ENCODE measurements at regions not wholly inside any gene's neighbourhood (a gene's known extent, or its start where the extent isn't known, plus 50 kb on each side); places are given as distances from the start of the nearest gene placed in this dataset.

DNA sequence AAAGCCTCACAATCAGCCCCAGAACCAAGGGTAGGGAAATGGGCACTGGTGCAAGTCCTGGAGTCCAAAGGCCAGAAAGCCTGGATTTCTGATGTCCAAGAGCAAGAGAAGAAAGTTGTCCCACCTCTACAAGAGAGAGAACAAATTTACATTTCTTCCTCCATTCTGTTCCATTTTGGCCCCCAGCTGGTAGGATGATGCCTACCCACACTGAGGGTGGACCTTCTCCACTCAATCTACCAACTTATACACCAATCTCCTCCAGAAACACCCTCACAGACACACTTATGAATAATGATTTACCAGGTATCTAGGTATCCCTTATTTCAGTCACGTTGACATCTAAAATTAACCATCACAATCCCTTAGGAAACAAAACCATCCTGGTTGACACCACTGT is 367.8 kb upstream of the GRIA3 start:
- Histone ChIP-seq H3K27me3 (ENCODE audit: insufficient read depth, low read length) (no peaks in the 10 kb centered on the region), H4K8ac (ENCODE audit: low read depth, low read length) (no peak overlapping the region), H3K9ac (ENCODE audit: low read length) (no peak overlapping the region), H2AFZ (ENCODE audit: insufficient read depth, low read length, poor library complexity) (no peak overlapping the region), H2BK12ac (ENCODE audit: low read length) (no peak overlapping the region), H3K18ac (ENCODE audit: low read length) (no peak overlapping the region), H2BK120ac (ENCODE audit: insufficient read depth, low read length, poor library complexity) (no peak overlapping the region), H2AK5ac (ENCODE audit: low read length) (no peak overlapping the region), H3K4me1 (ENCODE audit: control insufficient read depth in 1 of 2, insufficient read depth in 2 of 2, low read length in 2 of 2) (no peaks in the 10 kb centered on the region), H3K79me1 (ENCODE audit: low read length) (no peaks in the 10 kb centered on the region), H3K4me3 (ENCODE audit: low read depth, low read length) (no peak overlapping the region), H3K14ac (ENCODE audit: low read length) (no peak overlapping the region), H3K79me2 (ENCODE audit: control insufficient read depth, insufficient read depth, low read length, poor library complexity) (no peaks in the 10 kb centered on the region), H3K9me3 (ENCODE audit: insufficient read depth, low read depth, low read length) (no peaks in the 10 kb centered on the region), H3K4me2 (ENCODE audit: low read length) (no peak overlapping the region), H3K36me3 (ENCODE audit: control insufficient read depth in 1 of 2, insufficient read depth in 2 of 2, low read length in 2 of 2) (no peaks in the 10 kb centered on the region), H2BK5ac (ENCODE audit: low read depth, low read length, poor library complexity) (no peak overlapping the region), H4K91ac (ENCODE audit: low read depth, low read length) (no peak overlapping the region), H3K4ac (ENCODE audit: low read depth, low read length) (no peak overlapping the region), H4K12ac (ENCODE audit: low read depth, low read length) (no peak overlapping the region), H3K23ac (ENCODE audit: low read length) (no peak overlapping the region), H3K27ac (ENCODE audit: low read depth, low read length) (no peak overlapping the region)
- DNase-seq = no peak
- WGBS (ENCODE audit: extremely low coverage, insufficient coverage, insufficient read length) = no CpG with 5 or more reads among the region's 1 CpG

- no peaks in the 10 kb centered on the region for H3K36me3 ChIP-seq (ENCODE audit: control insufficient read depth in 1 of 2, insufficient read depth in 2 of 2, low read length in 2 of 2)
- no peak overlapping the region for H3K4ac ChIP-seq (ENCODE audit: low read depth, low read length)
- no peak overlapping the region for H3K23ac ChIP-seq (ENCODE audit: low read length)
- H3K9ac ChIP-seq (ENCODE audit: low read length) = no peak overlapping the region
- no peak overlapping the region for H4K91ac ChIP-seq (ENCODE audit: low read depth, low read length)
- no peak overlapping the region for H2BK5ac ChIP-seq (ENCODE audit: low read depth, low read length, poor library complexity)
- no peaks in the 10 kb centered on the region for H3K79me2 ChIP-seq (ENCODE audit: control insufficient read depth, insufficient read depth, low read length, poor library complexity)
- no peaks in the 10 kb centered on the region for H3K4me1 ChIP-seq (ENCODE audit: control insufficient read depth in 1 of 2, insufficient read depth in 2 of 2, low read length in 2 of 2)
- H3K9me3 ChIP-seq (ENCODE audit: insufficient read depth, low read depth, low read length) = no peaks in the 10 kb centered on the region
- H3K14ac ChIP-seq (ENCODE audit: low read length) = no peak overlapping the region
- H2BK120ac ChIP-seq (ENCODE audit: insufficient read depth, low read length, poor library complexity) = no peak overlapping the region
- H3K4me2 ChIP-seq (ENCODE audit: low read length) = no peak overlapping the region
- H2BK12ac ChIP-seq (ENCODE audit: low read length) = no peak overlapping the region
- no peak overlapping the region for H3K27ac ChIP-seq (ENCODE audit: low read depth, low read length)
- no peak overlapping the region for H4K12ac ChIP-seq (ENCODE audit: low read depth, low read length)
- no CpG with 5 or more reads among the region's 12 CpGs for WGBS (ENCODE audit: extremely low coverage, insufficient coverage, insufficient read length)
- no peak for DNase-seq
- H2AFZ ChIP-seq (ENCODE audit: insufficient read depth, low read length, poor library complexity) = no peak overlapping the region
- H3K27me3 ChIP-seq (ENCODE audit: insufficient read depth, low read length) = no peaks in the 10 kb centered on the region
- H3K4me3 ChIP-seq (ENCODE audit: low read depth, low read length) = no peak overlapping the region
- H3K18ac ChIP-seq (ENCODE audit: low read length) = no peak overlapping the region
- no peaks in the 10 kb centered on the region for H3K79me1 ChIP-seq (ENCODE audit: low read length)
- no peak overlapping the region for H2AK5ac ChIP-seq (ENCODE audit: low read length)
- H4K8ac ChIP-seq (ENCODE audit: low read depth, low read length) = no peak overlapping the region
These were observed 366.6 kb upstream of the GRIA3 start for GRCh38 chrX:122817321-122817955.

DNA sequence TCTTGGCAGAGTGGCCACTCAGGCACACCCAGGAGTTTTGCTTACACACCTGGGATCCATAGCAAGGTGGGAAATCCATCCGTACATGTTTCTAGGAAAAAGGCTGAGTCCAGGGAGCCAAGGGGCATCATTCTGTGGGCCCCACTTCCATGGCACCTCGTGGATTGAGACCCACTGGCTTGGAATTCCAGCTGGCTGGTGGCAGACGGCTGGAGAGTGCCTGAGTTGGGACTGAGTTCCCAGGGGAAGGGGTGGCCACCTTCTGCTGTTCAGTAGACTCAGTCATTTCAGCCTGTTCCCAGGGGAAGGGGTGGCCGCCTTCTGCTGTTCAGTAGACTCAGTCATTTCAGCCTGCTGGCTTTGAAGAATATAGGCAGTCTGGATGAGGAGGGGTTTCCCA is 366.0 kb upstream of the GRIA3 start:
- DNase-seq = no peak
- Histone ChIP-seq H3K36me3 (ENCODE audit: control insufficient read depth in 1 of 2, insufficient read depth in 2 of 2, low read length in 2 of 2) (no peaks in the 10 kb centered on the region), H3K9me3 (ENCODE audit: insufficient read depth, low read depth, low read length) (no peaks in the 10 kb centered on the region), H2BK120ac (ENCODE audit: insufficient read depth, low read length, poor library complexity) (no peak overlapping the region), H3K4me3 (ENCODE audit: low read depth, low read length) (no peak overlapping the region), H3K9ac (ENCODE audit: low read length) (no peak overlapping the region), H3K14ac (ENCODE audit: low read length) (no peak overlapping the region), H4K12ac (ENCODE audit: low read depth, low read length) (no peak overlapping the region), H3K27ac (ENCODE audit: low read depth, low read length) (no peak overlapping the region), H3K4me2 (ENCODE audit: low read length) (no peak overlapping the region), H4K8ac (ENCODE audit: low read depth, low read length) (no peak overlapping the region), H4K91ac (ENCODE audit: low read depth, low read length) (no peak overlapping the region), H3K4ac (ENCODE audit: low read depth, low read length) (no peak overlapping the region), H2AFZ (ENCODE audit: insufficient read depth, low read length, poor library complexity) (no peak overlapping the region), H3K4me1 (ENCODE audit: control insufficient read depth in 1 of 2, insufficient read depth in 2 of 2, low read length in 2 of 2) (no peaks in the 10 kb centered on the region), H3K79me2 (ENCODE audit: control insufficient read depth, insufficient read depth, low read length, poor library complexity) (no peaks in the 10 kb centered on the region), H2BK5ac (ENCODE audit: low read depth, low read length, poor library complexity) (no peak overlapping the region), H3K18ac (ENCODE audit: low read length) (no peak overlapping the region), H2BK12ac (ENCODE audit: low read length) (no peak overlapping the region), H3K79me1 (ENCODE audit: low read length) (no peaks in the 10 kb centered on the region), H2AK5ac (ENCODE audit: low read length) (no peak overlapping the region), H3K27me3 (ENCODE audit: insufficient read depth, low read length) (no peaks in the 10 kb centered on the region), H3K23ac (ENCODE audit: low read length) (no peak overlapping the region)
- no CpG with 5 or more reads among the region's 4 CpGs for WGBS (ENCODE audit: extremely low coverage, insufficient coverage, insufficient read length)

- H3K27me3 ChIP-seq (ENCODE audit: insufficient read depth, low read length) = no peaks in the 10 kb centered on the region
- no peak for DNase-seq
- no peak overlapping the region for H3K18ac ChIP-seq (ENCODE audit: low read length)
- H3K4ac ChIP-seq (ENCODE audit: low read depth, low read length) = no peak overlapping the region
- H4K12ac ChIP-seq (ENCODE audit: low read depth, low read length) = no peak overlapping the region
- no peak overlapping the region for H3K9ac ChIP-seq (ENCODE audit: low read length)
- no peak overlapping the region for H4K91ac ChIP-seq (ENCODE audit: low read depth, low read length)
- H3K36me3 ChIP-seq (ENCODE audit: control insufficient read depth in 1 of 2, insufficient read depth in 2 of 2, low read length in 2 of 2) = no peaks in the 10 kb centered on the region
- no peak overlapping the region for H3K14ac ChIP-seq (ENCODE audit: low read length)
- no peaks in the 10 kb centered on the region for H3K79me2 ChIP-seq (ENCODE audit: control insufficient read depth, insufficient read depth, low read length, poor library complexity)
- no peak overlapping the region for H2BK12ac ChIP-seq (ENCODE audit: low read length)
- H3K79me1 ChIP-seq (ENCODE audit: low read length) = no peaks in the 10 kb centered on the region
- H2BK120ac ChIP-seq (ENCODE audit: insufficient read depth, low read length, poor library complexity) = no peak overlapping the region
- WGBS (ENCODE audit: extremely low coverage, insufficient coverage, insufficient read length) = no CpG with 5 or more reads among the region's 6 CpGs
- no peak overlapping the region for H2AFZ ChIP-seq (ENCODE audit: insufficient read depth, low read length, poor library complexity)
- H3K23ac ChIP-seq (ENCODE audit: low read length) = no peak overlapping the region
- no peak overlapping the region for H2BK5ac ChIP-seq (ENCODE audit: low read depth, low read length, poor library complexity)
- H3K27ac ChIP-seq (ENCODE audit: low read depth, low read length) = no peak overlapping the region
- no peak overlapping the region for H3K4me3 ChIP-seq (ENCODE audit: low read depth, low read length)
- no peaks in the 10 kb centered on the region for H3K4me1 ChIP-seq (ENCODE audit: control insufficient read depth in 1 of 2, insufficient read depth in 2 of 2, low read length in 2 of 2)
- H4K8ac ChIP-seq (ENCODE audit: low read depth, low read length) = no peak overlapping the region
- no peak overlapping the region for H2AK5ac ChIP-seq (ENCODE audit: low read length)
- no peak overlapping the region for H3K4me2 ChIP-seq (ENCODE audit: low read length)
- no peaks in the 10 kb centered on the region for H3K9me3 ChIP-seq (ENCODE audit: insufficient read depth, low read depth, low read length)
These were observed 350.8 kb upstream of the GRIA3 start for GRCh38 chrX:122833230-122833629.
